GM12878 (cell line): ENCODE measurements at regions not wholly inside any gene's neighbourhood (a gene's known extent, or its start where the extent isn't known, plus 50 kb on each side); places are given as distances from the start of the nearest gene placed in this dataset.

Experiments
- ATF7 ChIP-seq: fragments of 450-650 bp; IDR thresholded peaks from 2 replicates; pipeline ENCODE4 v1.6.1; 2016; ENCODE audit warnings: low read depth, mild to moderate bottlenecking
- BCLAF1 ChIP-seq: fragments of 450-650 bp; IDR thresholded peaks from 2 replicates; pipeline ENCODE4 v1.6.1; 2017; ENCODE audit warnings: antibody characterized with exemption, mild to moderate bottlenecking, moderate library complexity
- CTCF ChIP-seq, 3 experiments: IDR thresholded peaks in 2 of 3; conservative IDR thresholded peaks in 1 of 3; 2 replicates each; pipeline ENCODE4 v1.5.1; 2011; ENCODE audit warnings: low read depth in 3 of 3, low read length in 3 of 3, mild to moderate bottlenecking in 3 of 3, control low read depth in 2 of 3, moderate library complexity in 2 of 3, inconsistent platforms in 1 of 3, mixed read lengths in 1 of 3; ENCODE audit not compliant: control insufficient read depth in 2 of 3, insufficient read depth in 1 of 3; ENCODE audit errors: extremely low read depth in 1 of 3
- CUX1 ChIP-seq: IDR thresholded peaks from 2 replicates; pipeline ENCODE4 v1.6.1; 2012; ENCODE audit warnings: improper control_type of control experiment, low read depth, low read length; ENCODE audit not compliant: insufficient replicate concordance
- EZH2 ChIP-seq: IDR thresholded peaks from 2 replicates; pipeline ENCODE4 v1.6.1; 2012; ENCODE audit warnings: low read depth, mild to moderate bottlenecking, control low read depth, inconsistent platforms, low read length, borderline replicate concordance; ENCODE audit not compliant: control insufficient read depth
- KDM1A ChIP-seq: fragments of 200-600 bp; sonication (generic); IDR thresholded peaks from 2 replicates; pipeline ENCODE4 v1.6.1; 2016; ENCODE audit warnings: borderline replicate concordance
- POLR2A ChIP-seq: IDR thresholded peaks from 2 replicates; pipeline ENCODE4 v1.6.1; 2011; ENCODE audit warnings: low read depth, mild to moderate bottlenecking, low read length
- POLR2AphosphoS5 ChIP-seq: IDR thresholded peaks from 2 replicates; pipeline ENCODE4 v1.6.1; 2011; ENCODE audit warnings: mild to moderate bottlenecking, low read length, inconsistent platforms
- RB1 ChIP-seq: fragments of 450-650 bp; formaldehyde crosslinking; IDR thresholded peaks from 2 replicates; pipeline ENCODE4 v1.6.1; 2017; ENCODE audit warnings: mild to moderate bottlenecking, borderline replicate concordance
- TARDBP ChIP-seq: IDR thresholded peaks from 2 replicates; pipeline ENCODE4 v1.6.1; 2016; ENCODE audit warnings: borderline replicate concordance
- TCF7 ChIP-seq: IDR thresholded peaks from 2 replicates; pipeline ENCODE4 v1.6.1; 2014; ENCODE audit warnings: antibody characterized with exemption, borderline replicate concordance
- ZBTB4 ChIP-seq: fragments of 450-650 bp; formaldehyde crosslinking; IDR thresholded peaks from 2 replicates; pipeline ENCODE4 v1.4.0; 2022; ENCODE audit warnings: mild to moderate bottlenecking, moderate library complexity

- TF ChIP-seq KDM1A (no peak), TARDBP (no peak), BCLAF1 (no peak), CTCF (IDR thresholded peaks at IDR 0.05 in 2 of 3, conservative IDR thresholded peaks at IDR 0.05 in 1 of 3; ENCODE audit: control insufficient read depth in 2 of 3, extremely low read depth in 1 of 3, insufficient read depth in 1 of 3, low read depth in 3 of 3, low read length in 3 of 3) (no peak), RB1 (no peak), EZH2 (no peak), ATF7 (no peak), POLR2A (no peak), CUX1 (no peak), TCF7 (no peak), POLR2AphosphoS5 (no peak), ZBTB4 (no peak)
Measured at GRCh38 chr9:78806492-78807160, 509.7 kb downstream of the PSAT1 start.
